ENCODE measurements at regions not wholly inside any gene's neighbourhood (a gene's known extent, or its start where the extent isn't known, plus 50 kb on each side); places are given as distances from the start of the nearest gene placed in this dataset.

GRCh38 chr1:102782144-102782543, 326.2 kb downstream of the COL11A1 start:
- DNase-seq (ENCODE audit: low read depth), result no peak
- no peak for TF ChIP-seq CTCF (conservative IDR thresholded peaks at IDR 0.05; ENCODE audit: low read depth, low read length)

GRCh38 chr1:102776071-102776470, 332.3 kb downstream of the COL11A1 start:
- no peak for TF ChIP-seq CTCF (conservative IDR thresholded peaks at IDR 0.05; ENCODE audit: low read depth, low read length)
- no peak overlapping the region for H3K4me3 ChIP-seq (ENCODE audit: low read depth, low read length)
- DNase-seq (ENCODE audit: low read depth), result no peak

More at GRCh38 chr1:102782144-102782543, 326.2 kb downstream of the COL11A1 start:
- no peak overlapping the region for H3K4me3 ChIP-seq (ENCODE audit: low read depth, low read length)

GRCh38 chr1:102772831-102773230, 335.5 kb downstream of the COL11A1 start:
- no peak overlapping the region for H3K4me3 ChIP-seq (ENCODE audit: low read depth, low read length)
- DNase-seq (ENCODE audit: low read depth), result no peak
- no peak for TF ChIP-seq CTCF (conservative IDR thresholded peaks at IDR 0.05; ENCODE audit: low read depth, low read length)

- no peak overlapping the region for H3K4me3 ChIP-seq (ENCODE audit: low read depth, low read length)
- no peak for DNase-seq (ENCODE audit: low read depth)
- no peak for TF ChIP-seq CTCF (conservative IDR thresholded peaks at IDR 0.05; ENCODE audit: low read depth, low read length)
These were observed 349.9 kb downstream of the COL11A1 start for GRCh38 chr1:102758418-102758817.

- no peak for DNase-seq (ENCODE audit: low read depth)
- no peak overlapping the region for H3K4me3 ChIP-seq (ENCODE audit: low read depth, low read length)
- no peak for TF ChIP-seq CTCF (conservative IDR thresholded peaks at IDR 0.05; ENCODE audit: low read depth, low read length)
These were observed 351.0 kb downstream of the COL11A1 start for GRCh38 chr1:102757363-102757762.

- no peak for TF ChIP-seq CTCF (conservative IDR thresholded peaks at IDR 0.05; ENCODE audit: low read depth, low read length)
- no peak overlapping the region for H3K4me3 ChIP-seq (ENCODE audit: low read depth, low read length)
- no peak for DNase-seq (ENCODE audit: low read depth)
These were observed 357.2 kb downstream of the COL11A1 start for GRCh38 chr1:102751111-102751510.

GRCh38 chr1:102742426-102742825, 365.9 kb downstream of the COL11A1 start:
- TF ChIP-seq CTCF (conservative IDR thresholded peaks at IDR 0.05; ENCODE audit: low read depth, low read length), result no peak
- DNase-seq (ENCODE audit: low read depth), result no peak

More at GRCh38 chr1:102742426-102742825, 365.9 kb downstream of the COL11A1 start:
- H3K4me3 ChIP-seq (ENCODE audit: low read depth, low read length), result no peak overlapping the region
